LNCAP (cell line): ENCODE measurements at regions not wholly inside any gene's neighbourhood (a gene's known extent, or its start where the extent isn't known, plus 50 kb on each side); places are given as distances from the start of the nearest gene placed in this dataset.

Experiments used
- CTCF ChIP-seq: fragments of 450-650 bp; IDR thresholded peaks from 2 replicates; pipeline ENCODE4 v1.5.1; 2017; ENCODE audit warnings: mild to moderate bottlenecking

- TF ChIP-seq CTCF: no peak
These were observed 79.5 kb upstream of the PCSK6 start for GRCh38 chr15:101568821-101569555.

- no peak for TF ChIP-seq CTCF
These were observed 78.8 kb upstream of the PCSK6 start for GRCh38 chr15:101568309-101568708.

GRCh38 chr15:101566748-101567488 lies 77.4 kb upstream of the PCSK6 start:
- TF ChIP-seq CTCF: no peak

GRCh38 chr15:101565377-101565776 lies 75.9 kb upstream of the PCSK6 start:
- no peak for TF ChIP-seq CTCF

GRCh38 chr15:101563176-101563796 lies 73.8 kb upstream of the PCSK6 start:
- no peak for TF ChIP-seq CTCF

GRCh38 chr15:101562428-101563059 lies 73.0 kb upstream of the PCSK6 start:
- TF ChIP-seq CTCF: no peak

- no peak for TF ChIP-seq CTCF
These were observed 72.0 kb upstream of the PCSK6 start for GRCh38 chr15:101561584-101561906.
